Erythroblast (primary cell): ENCODE measurements at regions not wholly inside any gene's neighbourhood (a gene's known extent, or its start where the extent isn't known, plus 50 kb on each side); places are given as distances from the start of the nearest gene placed in this dataset.

Experiments
- GATA1 ChIP-seq: IDR thresholded peaks from 2 replicates; pipeline ENCODE4 v1.6.1; 2011; ENCODE audit warnings: low read depth, mild to moderate bottlenecking, control low read depth, low read length, moderate library complexity
- POLR2A ChIP-seq: IDR thresholded peaks from 2 replicates; pipeline ENCODE4 v1.6.1; 2011; ENCODE audit warnings: mild to moderate bottlenecking, low read length

- TF ChIP-seq POLR2A (no peak), GATA1 (no peak)
These were observed 50.8 kb upstream of the TAGAP start for GRCh38 chr6:159095616-159096015.
